Pancreas (tissue), 10 donors: ENCODE measurements at regions not wholly inside any gene's neighbourhood (a gene's known extent, or its start where the extent isn't known, plus 50 kb on each side); places are given as distances from the start of the nearest gene placed in this dataset.

Experiments
- ATAC-seq, 4 donors: fragments of 200-7000 bp; cut with Tn5 transposase; one replicate each; pipeline versions ENCODE4 v1.8.0 to v1.9.1; 2020; ENCODE audit warnings: mild to moderate bottlenecking in 4 of 4, moderate library complexity in 4 of 4
- DNase-seq, 6 donors: peaks; one replicate each; pipeline ENCODE4 v3.0.0-alpha.2; 2020
- FAIRE-seq: peaks from 2 replicates; lab custom pipeline; 2012; peaks lifted over from hg19 to GRCh38; lab: Jason Lieb, UNC
- H3K27ac ChIP-seq, 4 donors: fragments of 200-600 bp; sonication (generic); 1 replicate in 3 of 4; 2 replicates in 1 of 4; pipeline versions ENCODE4 v1.5.0 to v1.8.0; 2020
- H3K27me3 ChIP-seq, 4 donors: fragments of 200-600 bp; one replicate each; pipeline ENCODE4 v1.8.0; 2021
- H3K36me3 ChIP-seq, 3 donors: fragments of 200-600 bp; sonication (generic) in 1 of 3; one replicate each; pipeline versions ENCODE4 v1.5.0 to v1.8.0; 2020 to 2021
- H3K4me1 ChIP-seq, 3 donors: fragments of 200-600 bp; one replicate each; pipeline ENCODE4 v1.8.0; 2021
- H3K4me3 ChIP-seq, 4 donors: fragments of 200-600 bp; sonication (generic) in 2 of 4; one replicate each; pipeline versions ENCODE4 v1.5.0 to v1.8.0; 2020 to 2021
- H3K9me3 ChIP-seq, 4 donors: fragments of 200-600 bp; one replicate each; pipeline ENCODE4 v1.8.0; 2021
- CTCF ChIP-seq, 4 donors: fragments of 200-600 bp; sonication (generic) in 3 of 4; IDR thresholded peaks; one replicate each; pipeline versions ENCODE4 v1.5.0 to v1.8.0; 2021; ENCODE audit warnings: antibody characterized with exemption in 4 of 4
- WGBS, 2 donors: extraction: QIAGEN DNeasy Blood & Tissue Kit; methylation state at CpG; one replicate each; pipeline ENCODE4 v1.1.7; 2013; 5-methylcytosine and 5-hydroxymethylcytosine counted together
- intact Hi-C, 3 donors: fragments of 100-400 bp; cut with DNase I; formaldehyde crosslinking; loops; one replicate each; pipeline versions ENCODE4 v1.11.1 to v1.14.2; 2022
- donor health status: healthy with polysubstance abuse.
- donor health status: DM: no; HTN: no; CAD: no; lungs with moderate emphysema.
- donor health status: DM: no; HTN: no; CAD: no.
- donor health status: control.
- donor health status: control.
- donor health status: Bipolar disorder and iron deficiency.
- donor health status: DM: yes; HTN: yes; CAD: no.
- donor health status: DM: no; HTN: no; CAD: no.
- donor health status: DM: no; HTN: no; CAD: no.
- donor health status: DM: yes; HTN: yes; CAD: no.

DNA sequence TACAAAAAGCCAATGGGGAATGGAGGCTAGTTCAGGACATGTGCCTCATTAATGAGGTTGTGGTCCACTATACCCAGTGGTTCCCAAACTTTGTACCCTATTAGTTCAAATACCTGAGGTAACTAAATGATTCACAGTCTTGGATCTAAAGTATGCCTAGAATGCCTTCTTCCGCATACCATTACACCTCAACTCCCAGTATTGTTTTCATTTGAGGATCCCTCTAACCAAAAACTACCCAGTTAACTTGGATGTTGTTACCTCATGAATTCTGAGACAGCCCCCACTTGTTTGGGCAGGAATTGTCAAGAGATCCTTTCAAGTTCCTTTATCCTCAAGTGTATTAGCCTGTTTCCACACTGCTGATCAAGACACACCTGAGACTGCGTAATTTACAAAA is 439.2 kb downstream of the PCDH10 start:
- no peak for FAIRE-seq
- WGBS, 2 donors: 90 to 94% methylated on average over 2 of the region's 2 CpGs
- Histone ChIP-seq H3K27ac (no peak overlapping the region), H3K36me3 (no peaks in the 10 kb centered on the region), H3K9me3 (no peaks in the 10 kb centered on the region), H3K4me3 (no peak overlapping the region), H3K4me1 (no peaks in the 10 kb centered on the region), H3K27me3 (no peaks in the 10 kb centered on the region)
- no peak for TF ChIP-seq CTCF (IDR thresholded peaks at IDR 0.05)
- ATAC-seq: no peak
- intact Hi-C loops: no loop called here
- DNase-seq: no peak

DNA sequence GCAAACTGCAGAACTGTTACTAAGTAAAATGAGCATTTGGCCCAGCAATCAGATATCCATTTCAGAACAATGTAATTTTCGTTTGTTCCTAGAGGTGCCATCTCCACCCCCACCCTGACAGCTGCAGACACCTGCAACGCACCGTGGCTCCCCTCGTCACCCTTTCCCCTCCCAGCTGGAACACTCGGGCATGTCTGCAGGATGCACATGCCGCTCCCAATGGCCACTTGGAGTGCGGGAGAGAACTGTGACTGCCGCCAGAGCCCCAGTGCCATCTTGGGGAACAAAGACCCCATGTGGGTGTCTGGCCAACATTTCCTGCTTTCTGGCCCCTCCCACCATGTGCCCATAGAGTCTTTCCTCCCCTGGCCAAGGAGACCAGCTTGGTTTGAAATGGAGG is 436.2 kb downstream of the PCDH10 start:
- ATAC-seq (no peak), FAIRE-seq (no peak), DNase-seq (no peak)
- intact Hi-C loops: no loop called here
- Histone ChIP-seq H3K4me1 (no peaks in the 10 kb centered on the region), H3K9me3 (no peaks in the 10 kb centered on the region), H3K36me3 (no peaks in the 10 kb centered on the region), H3K27me3 (no peaks in the 10 kb centered on the region), H3K27ac (no peak overlapping the region), H3K4me3 (no peak overlapping the region)
- 73 to 76% methylated on average over 8 of the region's 8 CpGs for WGBS, 2 donors
- no peak for TF ChIP-seq CTCF (IDR thresholded peaks at IDR 0.05)

GRCh38 chr4:133584714-133585113 is 435.6 kb downstream of the PCDH10 start:
- DNase-seq: no peak
- FAIRE-seq: no peak
- H3K27ac ChIP-seq: no peak overlapping the region
- 69 to 75% methylated on average over 5 of the region's 5 CpGs for WGBS, 2 donors
- no peaks in the 10 kb centered on the region for H3K9me3 ChIP-seq
- intact Hi-C loops: no loop called here
- H3K4me3 ChIP-seq: no peak overlapping the region
- no peaks in the 10 kb centered on the region for H3K4me1 ChIP-seq
- no peak for ATAC-seq
- no peaks in the 10 kb centered on the region for H3K36me3 ChIP-seq
- H3K27me3 ChIP-seq: no peaks in the 10 kb centered on the region
- no peak for TF ChIP-seq CTCF (IDR thresholded peaks at IDR 0.05)

GRCh38 chr4:133581996-133582619 is 433.0 kb downstream of the PCDH10 start:
- no peak for FAIRE-seq

More at GRCh38 chr4:133581996-133582619, 433.0 kb downstream of the PCDH10 start:
- no peaks in the 10 kb centered on the region for H3K36me3 ChIP-seq
- intact Hi-C loops: no loop called here
- H3K9me3 ChIP-seq: no peaks in the 10 kb centered on the region
- H3K4me3 ChIP-seq: no peak overlapping the region
- no peaks in the 10 kb centered on the region for H3K4me1 ChIP-seq
- no peak for TF ChIP-seq CTCF (IDR thresholded peaks at IDR 0.05)
- DNase-seq (no peak), ATAC-seq (no peak)
- H3K27me3 ChIP-seq: no peaks in the 10 kb centered on the region
- 74 to 90% methylated on average over 2 of the region's 2 CpGs for WGBS, 2 donors
- no peak overlapping the region for H3K27ac ChIP-seq
